ENCODE measurements at regions not wholly inside any gene's neighbourhood (a gene's known extent, or its start where the extent isn't known, plus 50 kb on each side); places are given as distances from the start of the nearest gene placed in this dataset.

- TF ChIP-seq CTCF (IDR thresholded peaks at IDR 0.05; ENCODE audit: insufficient read depth, low read depth, low read length) (no peak), EZH2 (IDR thresholded peaks at IDR 0.05; ENCODE audit: insufficient read depth, low read length) (no peak)
Observed at GRCh38 chr18:76654577-76654976, 159.5 kb upstream of the ZNF516 start.

Data from astrocyte (in vitro differentiated cells and primary cell).